ENCODE measurements at regions not wholly inside any gene's neighbourhood (a gene's known extent, or its start where the extent isn't known, plus 50 kb on each side); places are given as distances from the start of the nearest gene placed in this dataset.

- H3K9ac ChIP-seq (ENCODE audit: low read depth in 1 of 2, low read length in 2 of 2) = no peak overlapping the region
Measured at GRCh38 chr1:187630653-187631380, 802.1 kb downstream of the PLA2G4A start.

More at GRCh38 chr1:187630653-187631380, 802.1 kb downstream of the PLA2G4A start:
- peaks cover 1 to 21% (median 8%) of the 10 kb centered on the region in 4 donors for H3K9me3 ChIP-seq (ENCODE audit: control insufficient read depth in 4 of 4, low read length in 3 of 4)
- no peak for TF ChIP-seq SP1 (IDR thresholded peaks at IDR 0.05)
- no peak for TF ChIP-seq EGR1 (IDR thresholded peaks at IDR 0.05; ENCODE audit: low read depth in 2 of 2)
- no peak for TF ChIP-seq CTCF (IDR thresholded peaks at IDR 0.05; ENCODE audit: low read depth, low read length, missing input control)
- TF ChIP-seq HNF4A (conservative IDR thresholded peaks at IDR 0.05) = no peak
- no peak for TF ChIP-seq HNF4G (IDR thresholded peaks at IDR 0.05)
- no peak for TF ChIP-seq TAF1 (conservative IDR thresholded peaks at IDR 0.05)
- no peak for TF ChIP-seq ATF3 (IDR thresholded peaks at IDR 0.05)
- TF ChIP-seq JUND (IDR thresholded peaks at IDR 0.05) = no peak
- no peak for TF ChIP-seq MAX (IDR thresholded peaks at IDR 0.05)
- TF ChIP-seq REST (IDR thresholded peaks at IDR 0.05) = no peak
- TF ChIP-seq NR2F2 (IDR thresholded peaks at IDR 0.05) = no peak
- TF ChIP-seq GABPA (IDR thresholded peaks at IDR 0.05 in 1 of 2, conservative IDR thresholded peaks at IDR 0.05 in 1 of 2) = no peak
- no peaks in the 10 kb centered on the region for H3K4me1 ChIP-seq (ENCODE audit: control insufficient read depth in 4 of 4, insufficient read depth in 4 of 4, low read length in 3 of 4)
- WGBS = 86% methylated on average over 13 of the region's 13 CpGs
- H3K27me3 ChIP-seq (ENCODE audit: control insufficient read depth in 4 of 4, insufficient read depth in 4 of 4, low read length in 3 of 4) = no peaks in the 10 kb centered on the region
- H3K36me3 ChIP-seq (ENCODE audit: control insufficient read depth in 4 of 4, insufficient read depth in 3 of 4, low read depth in 1 of 4, low read length in 3 of 4) = no peaks in the 10 kb centered on the region
- DNase-seq (ENCODE audit: low spot score) = no peak
- no peak overlapping the region for H3K4me3 ChIP-seq (ENCODE audit: low read depth in 1 of 3, low read length in 3 of 3)
- no peak overlapping the region for H3K27ac ChIP-seq (ENCODE audit: low read depth in 1 of 2, low read length in 2 of 2)

All from liver (tissue), 8 donors.